HL-60 (cell line): ENCODE measurements at regions not wholly inside any gene's neighbourhood (a gene's known extent, or its start where the extent isn't known, plus 50 kb on each side); places are given as distances from the start of the nearest gene placed in this dataset.

Experiments
- DNase-seq, 2 experiments: peaks; one replicate each; pipeline ENCODE4 v3.0.0-alpha.2; 2010 to 2020; ENCODE audit warnings: low read depth in 1 of 2, low spot score in 1 of 2
- H3K27ac ChIP-seq: fragments of 250-450 bp; sonication (Bioruptor Pico); replicated peaks from 2 replicates; pipeline ENCODE4 v1.5.1; 2020; ENCODE audit warnings: mild to moderate bottlenecking, moderate library complexity
- H3K27me3 ChIP-seq: fragments of 250-450 bp; sonication (Bioruptor Pico); 2 replicates; pipeline ENCODE4 v1.5.1; 2021; ENCODE audit warnings: mild to moderate bottlenecking, moderate library complexity; ENCODE audit not compliant: insufficient read depth, poor library complexity, severe bottlenecking
- H3K4me3 ChIP-seq: replicated peaks from 2 replicates; pipeline ENCODE4 v1.5.1; 2011; ENCODE audit warnings: mild to moderate bottlenecking, control low read depth, low read length; ENCODE audit not compliant: insufficient read depth
- GABPA ChIP-seq: IDR thresholded peaks from 2 replicates; pipeline ENCODE4 v1.6.1; 2012; ENCODE audit warnings: low read depth
- POLR2AphosphoS5 ChIP-seq: IDR thresholded peaks from 2 replicates; pipeline ENCODE4 v1.6.1; 2012; ENCODE audit warnings: low read depth
- SPI1 ChIP-seq: IDR thresholded peaks from 2 replicates; pipeline ENCODE4 v1.6.1; 2012; ENCODE audit warnings: low read depth, mild to moderate bottlenecking, borderline replicate concordance
- TF ChIP-seq, protein P1 (sequence below): IDR thresholded peaks from one replicate; pipeline ENCODE4 v1.5.1; 2011; ENCODE audit warnings: low read length, control low read depth, inconsistent platforms; ENCODE audit not compliant: insufficient read depth
- TF ChIP-seq, protein P2 (sequence below): IDR thresholded peaks from 2 replicates; pipeline ENCODE4 v1.6.1; 2012; ENCODE audit warnings: low read depth; ENCODE audit not compliant: insufficient replicate concordance

DNA sequence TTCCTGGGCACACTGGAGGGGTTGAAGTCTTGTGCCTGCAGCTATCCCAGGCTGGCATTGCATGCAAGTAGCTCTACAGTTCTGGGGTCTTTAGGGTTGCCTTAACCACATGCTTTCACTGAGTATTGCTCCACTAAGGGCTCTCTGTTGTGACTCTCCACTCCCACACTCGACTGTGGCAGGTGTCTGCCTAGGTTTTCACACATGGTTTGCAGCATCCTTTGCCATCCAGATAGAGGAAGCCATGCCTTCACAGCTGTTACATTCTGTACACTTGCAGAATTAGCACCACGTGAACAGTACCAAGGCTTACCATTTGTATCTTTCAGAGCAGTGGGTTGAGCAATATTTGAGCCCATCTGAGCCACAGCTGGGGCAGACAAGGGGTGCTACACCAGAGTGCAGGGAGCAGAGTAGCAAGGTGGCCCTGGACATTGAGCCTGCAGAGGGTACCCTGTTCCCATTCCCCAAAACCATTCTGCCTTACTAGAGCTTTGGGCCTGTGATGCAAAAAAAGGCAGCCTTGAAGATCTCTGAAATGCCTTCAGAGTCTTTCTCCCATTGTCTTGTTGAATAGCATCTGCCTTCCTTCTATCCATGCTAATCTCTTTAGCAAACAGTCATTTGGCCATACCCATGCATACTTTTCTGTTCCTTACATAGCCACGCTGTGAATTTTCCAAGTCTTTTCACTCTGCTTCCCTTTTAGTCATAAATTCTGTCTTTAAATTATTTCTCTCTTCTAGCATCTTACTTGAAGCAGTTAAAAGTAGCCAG is 95.2 kb upstream of the PLCL2 start:
- H3K27ac ChIP-seq = no peak overlapping the region
- H3K4me3 ChIP-seq = no peak overlapping the region
- DNase-seq = peak in 1 of 2 experiments; percentile 32
- H3K27me3 ChIP-seq = no peaks in the 10 kb centered on the region
- TF ChIP-seq SPI1 (peak; percentile 32; the same call in 1 of the 2 replicates), POLR2AphosphoS5 (peak; percentile 67), GABPA (no peak)
- TF ChIP-seq, protein P1, sequence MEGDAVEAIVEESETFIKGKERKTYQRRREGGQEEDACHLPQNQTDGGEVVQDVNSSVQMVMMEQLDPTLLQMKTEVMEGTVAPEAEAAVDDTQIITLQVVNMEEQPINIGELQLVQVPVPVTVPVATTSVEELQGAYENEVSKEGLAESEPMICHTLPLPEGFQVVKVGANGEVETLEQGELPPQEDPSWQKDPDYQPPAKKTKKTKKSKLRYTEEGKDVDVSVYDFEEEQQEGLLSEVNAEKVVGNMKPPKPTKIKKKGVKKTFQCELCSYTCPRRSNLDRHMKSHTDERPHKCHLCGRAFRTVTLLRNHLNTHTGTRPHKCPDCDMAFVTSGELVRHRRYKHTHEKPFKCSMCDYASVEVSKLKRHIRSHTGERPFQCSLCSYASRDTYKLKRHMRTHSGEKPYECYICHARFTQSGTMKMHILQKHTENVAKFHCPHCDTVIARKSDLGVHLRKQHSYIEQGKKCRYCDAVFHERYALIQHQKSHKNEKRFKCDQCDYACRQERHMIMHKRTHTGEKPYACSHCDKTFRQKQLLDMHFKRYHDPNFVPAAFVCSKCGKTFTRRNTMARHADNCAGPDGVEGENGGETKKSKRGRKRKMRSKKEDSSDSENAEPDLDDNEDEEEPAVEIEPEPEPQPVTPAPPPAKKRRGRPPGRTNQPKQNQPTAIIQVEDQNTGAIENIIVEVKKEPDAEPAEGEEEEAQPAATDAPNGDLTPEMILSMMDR = no peak
- TF ChIP-seq, protein P2, sequence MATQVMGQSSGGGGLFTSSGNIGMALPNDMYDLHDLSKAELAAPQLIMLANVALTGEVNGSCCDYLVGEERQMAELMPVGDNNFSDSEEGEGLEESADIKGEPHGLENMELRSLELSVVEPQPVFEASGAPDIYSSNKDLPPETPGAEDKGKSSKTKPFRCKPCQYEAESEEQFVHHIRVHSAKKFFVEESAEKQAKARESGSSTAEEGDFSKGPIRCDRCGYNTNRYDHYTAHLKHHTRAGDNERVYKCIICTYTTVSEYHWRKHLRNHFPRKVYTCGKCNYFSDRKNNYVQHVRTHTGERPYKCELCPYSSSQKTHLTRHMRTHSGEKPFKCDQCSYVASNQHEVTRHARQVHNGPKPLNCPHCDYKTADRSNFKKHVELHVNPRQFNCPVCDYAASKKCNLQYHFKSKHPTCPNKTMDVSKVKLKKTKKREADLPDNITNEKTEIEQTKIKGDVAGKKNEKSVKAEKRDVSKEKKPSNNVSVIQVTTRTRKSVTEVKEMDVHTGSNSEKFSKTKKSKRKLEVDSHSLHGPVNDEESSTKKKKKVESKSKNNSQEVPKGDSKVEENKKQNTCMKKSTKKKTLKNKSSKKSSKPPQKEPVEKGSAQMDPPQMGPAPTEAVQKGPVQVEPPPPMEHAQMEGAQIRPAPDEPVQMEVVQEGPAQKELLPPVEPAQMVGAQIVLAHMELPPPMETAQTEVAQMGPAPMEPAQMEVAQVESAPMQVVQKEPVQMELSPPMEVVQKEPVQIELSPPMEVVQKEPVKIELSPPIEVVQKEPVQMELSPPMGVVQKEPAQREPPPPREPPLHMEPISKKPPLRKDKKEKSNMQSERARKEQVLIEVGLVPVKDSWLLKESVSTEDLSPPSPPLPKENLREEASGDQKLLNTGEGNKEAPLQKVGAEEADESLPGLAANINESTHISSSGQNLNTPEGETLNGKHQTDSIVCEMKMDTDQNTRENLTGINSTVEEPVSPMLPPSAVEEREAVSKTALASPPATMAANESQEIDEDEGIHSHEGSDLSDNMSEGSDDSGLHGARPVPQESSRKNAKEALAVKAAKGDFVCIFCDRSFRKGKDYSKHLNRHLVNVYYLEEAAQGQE = no peak

DNA sequence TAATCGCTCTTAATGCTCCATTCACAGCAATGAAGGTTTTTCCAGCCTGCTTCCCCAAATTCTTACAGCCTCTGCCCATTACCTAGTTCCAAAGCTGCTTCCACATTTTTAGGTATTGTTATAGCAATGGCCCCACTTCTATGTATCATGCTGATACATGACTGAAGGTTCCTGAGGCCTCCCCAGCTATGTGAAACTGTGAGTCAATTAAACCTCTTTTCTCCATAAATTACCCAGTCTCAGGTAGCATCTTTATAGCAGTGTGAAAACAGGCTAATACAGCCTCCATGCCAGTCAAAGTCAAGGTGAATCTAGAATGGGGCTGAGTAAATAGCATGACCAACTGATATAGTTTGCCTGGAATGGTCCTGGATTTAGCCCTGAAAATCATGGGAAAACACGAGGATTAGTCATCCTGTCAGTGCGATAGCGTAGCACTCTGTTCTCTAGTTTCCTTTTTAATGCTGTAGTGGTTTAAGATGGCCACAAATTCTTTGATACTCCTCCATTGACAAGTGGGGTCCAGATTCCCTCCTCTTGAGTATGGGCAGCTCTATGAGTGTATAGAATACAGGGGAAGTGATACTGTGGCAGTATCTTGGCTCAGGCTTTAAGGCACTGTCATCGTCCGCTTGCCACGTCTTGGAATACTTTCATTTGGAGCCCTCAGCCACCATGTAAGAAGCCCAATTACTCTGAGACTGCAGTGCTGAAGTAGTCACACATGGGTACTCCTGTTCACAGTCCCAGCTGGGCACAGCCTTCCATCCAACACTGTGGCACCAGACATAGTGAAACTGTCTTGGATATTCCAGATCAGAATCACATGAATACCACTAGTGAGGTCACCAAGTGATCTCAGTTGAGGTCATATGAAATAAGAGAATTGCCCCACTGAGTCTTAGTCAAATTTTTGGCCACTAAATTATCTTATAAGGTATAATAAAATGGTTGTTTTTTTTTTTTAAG is 94.0 kb upstream of the PLCL2 start:
- H3K27ac ChIP-seq = no peak overlapping the region
- H3K4me3 ChIP-seq = no peak overlapping the region
- TF ChIP-seq, protein P1 = no peak
- TF ChIP-seq GABPA (no peak), SPI1 (no peak), POLR2AphosphoS5 (no peak)
- TF ChIP-seq, protein P2 = no peak
- no peaks in the 10 kb centered on the region for H3K27me3 ChIP-seq
- no peak for DNase-seq

DNA sequence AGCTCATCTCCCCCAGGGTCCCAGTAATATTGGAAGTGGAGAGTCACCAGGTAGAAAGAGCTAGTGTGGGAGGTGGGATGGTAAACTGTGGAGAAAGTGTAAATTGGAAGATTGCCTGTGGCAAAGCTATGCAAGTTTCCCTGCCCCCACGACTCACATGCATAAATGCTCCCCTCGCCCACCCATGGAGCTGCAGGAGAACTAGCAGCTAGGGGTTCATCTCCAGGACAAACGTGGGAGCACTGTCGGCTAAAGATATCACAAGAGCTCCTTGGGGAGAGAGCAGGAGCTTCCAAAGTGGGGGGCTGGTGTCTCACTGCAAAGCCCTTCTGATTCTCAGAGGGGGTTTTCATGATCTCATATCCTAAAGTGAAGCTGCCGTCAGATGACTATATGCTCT is 91.4 kb upstream of the PLCL2 start:
- Histone ChIP-seq H3K4me3 (no peak overlapping the region), H3K27ac (no peak overlapping the region), H3K27me3 (no peaks in the 10 kb centered on the region)
- no peak for DNase-seq
- TF ChIP-seq, protein P1 = no peak
- TF ChIP-seq SPI1 (no peak), GABPA (no peak), POLR2AphosphoS5 (no peak)
- TF ChIP-seq, protein P2 = no peak
